Choroid plexus epithelial cell (primary cell): ENCODE measurements at regions not wholly inside any gene's neighbourhood (a gene's known extent, or its start where the extent isn't known, plus 50 kb on each side); places are given as distances from the start of the nearest gene placed in this dataset.

ENCODE experiments used
- DNase-seq: peaks from one replicate; pipeline ENCODE4 v3.0.0-alpha.2; 2010; ENCODE audit warnings: low read depth
- H3K4me3 ChIP-seq: 2 replicates; pipeline ENCODE4 v1.5.1; 2011; ENCODE audit warnings: low read depth, mild to moderate bottlenecking, control low read depth, low read length, moderate library complexity
- CTCF ChIP-seq: conservative IDR thresholded peaks from 2 replicates; pipeline ENCODE4 v1.5.1; 2011; ENCODE audit warnings: low read depth, mild to moderate bottlenecking, control low read depth, inconsistent platforms, low read length, moderate library complexity

- no peak overlapping the region for H3K4me3 ChIP-seq
- peak; percentile 24 for DNase-seq
- TF ChIP-seq CTCF = no peak
These were observed 431.1 kb upstream of the CDH2 start for GRCh38 chr18:28607991-28608390.

- DNase-seq = peak; percentile 33
- no peak overlapping the region for H3K4me3 ChIP-seq
- no peak for TF ChIP-seq CTCF
These were observed 429.8 kb upstream of the CDH2 start for GRCh38 chr18:28606686-28607085.

- no peak overlapping the region for H3K4me3 ChIP-seq
- TF ChIP-seq CTCF = no peak
- DNase-seq = no peak
These were observed 425.5 kb upstream of the CDH2 start for GRCh38 chr18:28602391-28602790.

- TF ChIP-seq CTCF = no peak
- no peak for DNase-seq
- H3K4me3 ChIP-seq = no peak overlapping the region
These were observed 417.1 kb upstream of the CDH2 start for GRCh38 chr18:28594034-28594433.

- peak; percentile 63 for DNase-seq
- H3K4me3 ChIP-seq = no peak overlapping the region
- TF ChIP-seq CTCF = no peak
These were observed 412.1 kb upstream of the CDH2 start for GRCh38 chr18:28588884-28589549.

- peak; percentile 96 for DNase-seq
- H3K4me3 ChIP-seq = no peak overlapping the region
- TF ChIP-seq CTCF = no peak
These were observed 407.8 kb upstream of the CDH2 start for GRCh38 chr18:28584731-28585130.

GRCh38 chr18:28582724-28583123 lies 405.8 kb upstream of the CDH2 start:
- no peak overlapping the region for H3K4me3 ChIP-seq
- DNase-seq = no peak
- TF ChIP-seq CTCF = no peak
